ENCODE measurements at regions not wholly inside any gene's neighbourhood (a gene's known extent, or its start where the extent isn't known, plus 50 kb on each side); places are given as distances from the start of the nearest gene placed in this dataset.
"Not testable (repeated sequence)": the region's sequence is repeated elsewhere in the genome, so short reads cannot be mapped to it uniquely, and the experiment has no call there.

DNA sequence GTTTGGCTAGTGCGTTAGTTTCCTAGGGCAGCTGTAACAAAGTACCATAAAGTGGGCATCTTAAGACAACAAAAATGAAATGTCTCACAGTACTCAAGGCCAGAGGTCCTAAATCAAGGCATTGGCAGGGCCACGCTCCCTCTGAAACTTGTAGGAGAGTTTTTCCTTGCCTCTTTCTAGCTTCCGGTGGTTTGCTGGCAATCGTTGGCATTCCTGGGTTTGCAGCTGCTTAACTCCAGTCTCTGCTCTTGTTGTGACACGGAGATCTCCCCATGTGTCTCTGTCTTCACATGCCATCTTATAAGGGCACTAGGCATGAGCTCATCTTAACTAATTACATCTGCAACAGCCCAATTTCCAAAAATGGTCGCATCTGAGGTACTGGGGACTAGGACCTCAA, 362.0 kb upstream of the BOD1L1 start:
- no peak for DNase-seq

DNA sequence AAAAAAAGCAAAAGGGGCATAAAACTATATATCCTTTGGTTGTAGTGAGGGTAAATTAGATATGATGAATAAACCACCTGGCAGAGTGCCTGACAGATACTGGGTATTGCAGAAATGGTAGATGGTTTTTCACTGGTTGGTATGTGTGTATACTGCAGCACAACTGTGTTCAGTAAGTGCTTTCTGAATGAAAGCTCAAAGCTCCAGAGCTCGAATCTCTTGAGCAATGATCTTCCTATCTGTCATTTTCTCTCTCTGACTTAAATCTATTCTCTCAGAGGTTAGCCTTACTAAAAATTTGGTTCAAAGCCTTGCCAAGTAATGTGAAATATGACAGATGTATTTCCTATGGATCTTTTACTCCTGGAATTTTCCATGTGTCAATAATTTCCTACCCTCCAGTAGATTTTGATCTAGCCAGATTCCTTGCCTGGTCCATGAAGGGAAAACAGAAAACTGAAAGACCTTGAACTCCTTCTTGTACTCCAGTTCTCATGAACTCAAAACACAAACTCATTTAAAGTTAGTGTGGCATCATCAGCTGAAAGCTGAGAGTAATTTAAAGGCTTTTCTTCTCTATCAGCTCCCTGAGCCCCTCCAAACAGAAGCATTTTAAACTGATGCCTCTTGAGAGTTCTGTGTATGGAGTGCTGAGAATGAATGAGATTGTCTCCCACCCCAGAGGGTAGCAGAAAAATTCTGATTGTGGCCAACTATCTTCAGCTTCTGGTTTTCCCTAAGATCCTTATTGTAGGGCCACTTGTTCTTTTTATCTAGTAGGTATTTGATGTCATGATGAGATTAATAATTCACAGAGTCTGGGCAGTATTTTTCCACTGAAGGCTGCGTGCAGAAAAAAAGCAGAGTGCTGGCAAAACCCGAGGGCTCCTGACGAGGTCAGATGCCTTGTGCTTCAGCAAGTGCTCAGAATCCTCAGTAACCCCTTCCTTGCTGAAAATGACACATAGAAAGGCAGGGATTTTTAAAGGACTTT, 363.4 kb upstream of the BOD1L1 start:
- no peak for DNase-seq

DNA sequence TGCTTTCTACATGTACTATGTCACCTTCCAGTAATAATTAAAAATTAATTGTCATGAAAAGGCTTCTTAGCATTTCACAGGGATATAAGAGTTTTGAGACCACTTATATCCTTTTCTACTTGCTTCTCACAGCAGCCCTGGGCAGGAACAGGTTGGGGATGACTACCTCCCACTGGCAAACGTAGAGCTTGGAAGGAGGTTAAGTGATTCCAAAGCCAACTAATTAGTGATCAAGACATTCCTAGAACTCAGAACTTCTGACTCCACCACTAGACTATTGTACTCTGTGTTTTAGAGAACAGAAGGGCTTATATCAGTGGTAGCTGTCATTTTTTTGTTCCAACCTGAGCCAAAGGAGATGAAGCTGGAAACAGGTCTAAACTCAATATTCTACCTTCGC, 364.5 kb upstream of the BOD1L1 start:
- DNase-seq, result no peak

DNA sequence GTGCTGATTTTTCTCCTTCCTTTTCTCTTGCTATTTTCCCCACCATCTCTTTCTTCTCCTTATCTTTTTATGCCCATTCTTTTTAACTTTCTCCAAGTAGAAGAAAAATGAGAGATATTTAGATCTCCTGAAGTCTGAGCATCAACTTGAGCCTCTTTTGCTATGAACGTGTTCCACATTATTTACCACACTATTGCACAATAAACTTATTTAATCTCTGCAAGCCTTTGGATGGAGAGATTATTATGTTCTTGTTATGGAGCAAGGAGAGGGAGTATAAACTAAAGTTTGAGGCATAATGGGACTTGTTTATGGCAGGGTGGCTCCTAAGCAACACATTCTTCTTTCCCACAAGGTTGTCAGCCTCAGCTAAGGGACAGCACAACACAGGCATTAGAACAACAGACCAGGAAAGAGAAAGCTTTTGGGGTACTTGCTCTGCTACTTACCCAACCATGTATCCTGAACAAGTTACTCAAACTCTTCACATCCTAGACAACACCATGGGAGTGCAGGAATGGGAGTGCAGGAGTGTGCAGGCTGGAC, 365.5 kb upstream of the BOD1L1 start:
- no peak for DNase-seq

DNA sequence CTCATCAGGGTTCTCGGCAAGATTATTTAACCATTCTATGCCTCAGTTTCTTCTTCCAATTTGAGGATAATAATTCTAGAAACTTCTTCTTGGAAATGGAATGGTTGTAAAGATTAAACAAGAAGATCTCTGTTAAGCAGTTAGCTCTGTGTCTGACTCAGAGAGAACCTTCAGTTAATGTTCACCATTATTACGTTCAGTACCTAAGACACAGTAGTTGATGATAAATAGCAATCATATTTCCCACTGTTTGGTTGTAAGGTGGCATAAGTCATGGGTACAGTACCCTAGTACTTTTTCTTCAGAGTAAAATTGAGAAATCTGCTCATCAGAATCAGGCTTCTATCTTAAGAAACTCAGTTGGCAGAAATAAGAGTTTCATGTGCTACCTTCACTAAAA, 366.5 kb upstream of the BOD1L1 start:
- DNase-seq, result no peak

DNA sequence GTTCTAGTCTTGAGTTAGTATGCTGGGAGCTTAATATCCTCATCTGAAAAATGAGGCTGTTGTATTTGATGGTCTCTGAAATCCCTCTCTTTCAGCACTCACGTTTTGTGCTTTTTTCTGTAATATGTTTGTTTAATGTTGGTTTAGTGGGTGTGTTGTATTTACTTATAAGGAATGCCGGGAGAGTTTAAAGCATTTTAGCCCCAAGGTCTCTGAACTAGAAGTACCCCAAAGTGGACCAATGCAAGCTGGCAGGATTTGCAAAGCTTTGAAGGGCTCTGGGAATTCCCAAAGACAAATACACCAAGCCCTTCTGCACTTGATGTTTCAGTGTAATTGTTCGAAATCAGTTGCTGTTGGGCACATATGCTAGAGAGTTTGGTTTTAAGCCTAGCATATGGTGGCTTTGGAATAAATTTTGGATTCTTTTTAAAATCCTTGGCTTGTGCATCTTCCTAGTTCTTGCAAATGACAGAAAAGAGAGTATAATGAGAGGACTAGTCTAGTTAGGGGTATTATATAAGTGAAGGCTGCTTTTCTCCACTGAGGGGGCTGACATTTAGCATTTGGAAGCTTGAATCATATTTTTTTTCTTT, 371.4 kb upstream of the BOD1L1 start:
- DNase-seq, result no peak

DNA sequence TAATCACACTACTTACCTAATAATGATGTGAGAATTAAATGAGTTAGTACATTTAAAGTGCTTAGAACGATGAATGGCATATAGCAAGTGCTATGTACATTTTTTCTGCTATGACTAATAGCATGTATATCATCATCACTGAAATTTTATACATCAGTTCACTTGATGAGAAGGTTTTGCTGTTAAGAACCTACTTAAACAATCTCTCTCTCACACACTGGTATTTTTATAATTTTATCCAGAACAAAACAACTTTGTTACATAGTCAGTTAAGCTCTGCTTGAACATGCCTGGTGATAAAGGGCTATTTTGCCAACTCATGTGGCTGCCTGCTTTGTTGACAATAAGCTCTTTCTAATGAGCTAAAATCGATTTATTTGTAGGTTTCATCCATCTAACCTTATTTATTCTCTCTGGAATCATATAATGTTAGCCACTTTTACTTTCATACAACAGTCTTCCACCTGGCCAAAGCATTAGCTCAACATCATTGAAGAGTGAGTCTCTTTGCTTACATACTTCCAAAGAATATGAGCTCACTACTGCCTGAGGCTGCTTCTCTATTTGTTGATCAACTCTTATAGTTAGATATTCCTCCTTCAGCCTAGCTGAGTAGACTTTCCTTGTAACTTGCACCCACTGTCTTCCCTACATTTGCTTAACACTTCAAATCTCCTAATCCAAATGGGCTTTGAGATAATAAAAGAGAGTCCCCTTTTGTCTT, 372.7 kb upstream of the BOD1L1 start:
- no peak for DNase-seq

DNA sequence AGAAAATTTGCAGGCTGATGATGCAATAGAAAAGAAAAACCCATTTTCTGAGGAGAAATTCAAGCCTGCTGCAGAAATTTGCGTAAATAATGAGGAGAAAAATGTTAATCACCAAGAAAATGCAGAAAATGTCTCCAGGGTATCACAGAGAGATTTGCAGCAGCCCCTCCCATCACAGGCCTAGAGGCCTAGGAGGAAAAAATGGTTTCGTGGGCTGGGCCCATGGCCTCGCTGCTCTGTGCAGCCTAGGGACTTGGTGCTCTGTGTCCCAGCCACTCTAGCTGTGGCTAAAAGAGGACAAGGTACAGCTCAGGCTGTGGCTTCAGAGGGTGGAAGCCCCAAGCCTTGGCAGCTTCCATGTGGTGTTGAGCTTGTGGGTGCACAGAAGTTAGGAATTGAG, 374.8 kb upstream of the BOD1L1 start:
- not testable (repeated sequence) for DNase-seq

DNA sequence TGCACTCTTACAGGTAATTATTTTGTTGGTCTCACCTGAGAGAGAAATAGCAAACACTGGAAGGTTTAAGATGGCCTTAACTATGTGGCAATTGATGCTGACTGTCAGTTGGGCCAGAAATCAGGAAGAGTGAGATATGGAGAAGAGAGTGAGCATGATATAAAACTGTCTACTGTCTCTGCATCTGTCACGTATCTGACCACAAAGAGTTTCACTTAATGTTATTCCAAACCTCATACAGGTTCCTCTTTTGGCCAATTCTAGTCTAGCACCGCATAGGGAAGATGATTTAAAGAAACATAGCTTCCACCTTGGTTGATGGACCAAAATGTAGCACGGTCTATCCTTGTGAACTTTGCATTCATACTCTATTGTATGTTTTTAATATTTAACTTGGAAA, 381.0 kb upstream of the BOD1L1 start:
- DNase-seq, result no peak

DNA sequence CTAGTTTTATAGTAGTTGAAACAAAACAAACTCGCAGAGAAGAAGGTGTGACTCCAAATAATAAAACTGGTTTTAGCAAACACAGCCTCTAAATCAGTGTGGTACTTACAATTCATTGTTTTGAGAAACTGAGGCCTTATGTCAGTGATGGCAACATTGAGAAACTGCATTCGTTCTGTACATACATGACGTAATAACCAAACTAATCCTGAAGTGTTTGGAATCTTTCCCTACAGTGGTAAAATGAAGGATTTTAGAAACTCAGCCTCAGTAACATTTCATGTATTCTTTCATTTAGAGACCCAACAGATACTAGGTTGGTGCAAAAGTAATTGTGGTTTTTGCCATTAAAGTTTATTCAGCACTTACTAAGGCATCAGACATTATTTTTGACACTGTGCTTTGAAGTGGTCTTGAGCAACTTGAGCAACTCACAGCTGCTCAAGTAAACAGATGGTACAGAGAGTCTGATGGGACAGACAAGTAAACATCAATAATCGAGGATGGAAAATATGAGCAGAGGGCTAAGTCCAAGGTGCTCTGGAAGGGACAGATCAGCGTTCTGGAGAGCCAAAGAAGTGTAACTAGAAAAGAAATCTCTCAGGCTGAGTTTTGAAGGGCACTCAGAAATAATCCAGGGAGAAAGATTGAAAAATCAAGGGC, 390.8 kb upstream of the BOD1L1 start:
- no peak for DNase-seq

DNA sequence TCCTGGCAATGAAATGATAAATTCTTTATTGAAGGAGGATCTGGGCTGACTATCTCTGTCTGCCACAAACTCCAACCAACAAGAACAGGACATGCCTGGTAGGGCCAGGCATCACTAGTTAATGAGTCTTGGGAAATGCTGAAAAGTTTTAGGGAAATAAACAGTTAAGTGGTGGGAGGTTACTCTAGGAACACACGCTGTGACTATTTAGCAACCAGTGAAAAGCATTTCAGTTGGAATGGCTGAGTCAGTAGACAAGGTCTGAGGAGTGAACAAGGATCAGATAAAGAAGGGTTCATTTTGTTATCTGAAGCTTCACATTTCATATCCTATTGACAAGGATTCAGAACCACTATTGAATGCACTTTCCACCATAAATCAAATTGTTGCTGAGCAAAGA, 394.9 kb upstream of the BOD1L1 start:
- DNase-seq, result no peak

DNA sequence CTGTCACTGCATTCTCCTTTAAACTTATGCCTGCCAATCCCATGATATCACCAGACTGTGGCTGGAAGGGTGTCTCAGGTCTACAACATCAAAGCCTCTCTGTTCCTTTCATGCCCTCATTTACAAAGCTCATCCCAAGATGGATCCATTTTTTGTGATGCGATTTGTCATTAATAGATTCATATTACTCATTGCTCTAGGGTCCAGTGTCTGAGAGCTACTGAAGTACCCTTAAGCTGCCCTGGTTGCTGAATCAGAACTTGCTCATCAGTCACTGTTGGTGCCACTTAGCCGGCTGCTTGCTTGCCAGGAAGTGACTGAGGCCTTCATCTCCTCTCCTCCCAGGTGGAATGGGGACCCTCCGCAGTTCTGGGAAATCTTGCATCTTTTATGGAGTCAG, 395.5 kb upstream of the BOD1L1 start:
- no peak for DNase-seq

DNA sequence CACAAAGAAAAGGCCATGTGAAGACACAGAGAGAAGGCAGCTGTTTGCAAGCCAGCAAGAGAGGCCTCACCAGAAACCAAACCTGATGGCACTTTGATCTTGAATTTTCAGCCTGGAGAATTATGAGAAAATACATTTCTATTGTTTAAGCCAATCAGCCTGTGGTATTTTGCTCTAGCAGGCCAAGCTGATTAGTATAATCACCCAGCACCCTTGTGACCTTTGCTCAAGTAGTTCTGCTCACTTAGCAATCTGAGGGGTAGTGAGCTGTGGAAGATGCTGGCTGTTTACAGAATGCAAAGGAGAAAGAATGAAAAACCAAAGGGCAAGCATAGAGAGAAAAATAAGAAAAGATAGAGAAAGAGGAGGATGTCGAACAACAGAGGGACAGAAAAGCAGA, 396.4 kb upstream of the BOD1L1 start:
- DNase-seq, result no peak

DNA sequence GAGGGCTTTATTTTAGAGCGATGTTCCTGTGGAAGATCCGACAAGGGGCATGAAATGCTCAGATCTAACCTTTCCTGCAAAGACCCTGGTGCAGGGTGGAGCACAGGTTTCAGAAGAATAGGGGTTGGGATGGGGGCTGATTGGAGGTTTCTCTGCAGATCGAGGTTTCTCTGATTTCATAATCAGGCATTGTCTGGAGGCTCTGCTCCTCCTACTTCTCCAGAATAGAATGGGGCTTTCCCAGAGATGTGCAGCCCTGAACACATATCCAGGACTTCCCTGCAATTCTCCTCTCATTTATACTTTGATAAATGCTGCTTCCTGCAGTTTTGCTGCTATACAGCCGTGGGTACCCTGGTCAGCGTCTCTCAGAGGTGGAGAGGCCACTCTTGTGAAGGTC, 397.6 kb upstream of the BOD1L1 start:
- no peak for DNase-seq

DNA sequence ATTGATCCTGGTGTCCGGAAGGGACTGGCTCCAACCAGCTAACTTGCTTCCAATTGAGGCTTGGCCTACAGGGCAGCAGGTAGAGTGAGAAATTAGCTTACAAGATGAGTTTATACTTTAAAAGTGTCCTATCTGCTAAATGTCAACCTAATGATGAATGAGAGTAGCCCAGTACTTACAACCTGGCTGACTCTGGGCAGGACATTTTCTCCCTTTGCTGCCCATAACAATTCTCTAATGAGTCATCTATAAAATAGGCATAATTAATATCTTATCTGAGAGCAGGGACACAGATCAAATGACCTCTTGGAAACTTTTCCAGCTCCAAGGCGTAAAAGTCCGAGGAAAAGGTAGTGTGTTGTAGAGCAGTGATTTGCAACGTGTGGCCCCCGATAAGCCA, 398.4 kb upstream of the BOD1L1 start:
- DNase-seq, result no peak

DNA sequence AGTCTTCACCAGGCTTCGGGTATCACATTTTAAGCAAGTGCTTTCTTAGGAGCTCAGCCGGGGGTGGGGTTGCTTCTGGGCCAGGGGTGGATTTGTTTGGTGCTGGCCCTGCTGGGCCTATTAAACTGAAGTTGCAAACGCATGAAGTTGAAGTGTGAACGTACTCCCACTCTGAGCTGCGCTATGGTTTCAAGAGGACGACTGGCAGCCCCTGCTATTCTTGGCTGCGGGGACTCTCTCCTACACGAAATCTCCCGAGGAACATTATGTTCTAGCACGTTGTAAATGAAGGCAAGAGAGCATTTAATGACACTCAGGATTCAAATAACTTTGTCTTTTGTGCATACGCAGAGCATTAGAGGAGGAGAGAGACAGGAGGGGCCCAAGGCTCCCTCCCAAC, 401.3 kb upstream of the BOD1L1 start:
- no peak for DNase-seq

DNA sequence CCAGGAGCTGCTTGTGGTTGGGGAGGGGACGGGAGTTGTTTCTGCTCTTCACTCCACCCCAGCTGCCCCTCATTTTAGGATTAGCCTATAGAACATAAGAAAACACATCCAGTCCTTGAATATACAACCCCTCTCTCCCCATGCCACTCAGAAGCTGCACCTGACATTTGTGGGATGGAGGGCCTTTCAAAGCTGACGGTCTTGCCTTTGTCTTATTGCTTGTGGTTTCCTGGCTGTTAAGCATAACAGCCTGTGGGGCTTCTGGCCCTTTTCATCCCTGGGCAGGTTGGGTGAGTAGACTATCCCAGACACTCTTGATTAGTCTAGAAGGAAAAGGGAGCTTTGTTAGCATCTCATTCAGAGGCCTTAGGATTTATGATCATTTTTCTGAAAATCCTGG, 407.6 kb upstream of the BOD1L1 start:
- no peak for DNase-seq

DNA sequence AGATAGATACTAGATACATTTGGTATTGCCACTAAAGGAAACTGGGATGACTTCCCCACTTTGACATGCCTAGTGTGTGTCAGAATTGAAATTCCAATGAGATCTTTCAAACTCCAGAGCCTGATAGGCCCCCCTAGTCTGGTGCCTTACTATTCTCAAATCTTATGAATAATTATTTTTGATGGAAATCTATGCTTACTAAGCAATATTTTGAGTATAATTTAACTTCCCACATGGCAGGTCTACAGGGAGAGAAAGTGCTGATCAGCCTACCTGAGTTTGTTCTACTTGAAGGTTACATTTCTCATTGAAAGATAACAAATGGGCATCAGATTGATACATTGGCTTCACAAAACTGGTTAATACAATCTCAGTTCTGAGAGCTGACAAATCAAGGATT, 415.7 kb upstream of the BOD1L1 start:
- DNase-seq, result no peak

DNA sequence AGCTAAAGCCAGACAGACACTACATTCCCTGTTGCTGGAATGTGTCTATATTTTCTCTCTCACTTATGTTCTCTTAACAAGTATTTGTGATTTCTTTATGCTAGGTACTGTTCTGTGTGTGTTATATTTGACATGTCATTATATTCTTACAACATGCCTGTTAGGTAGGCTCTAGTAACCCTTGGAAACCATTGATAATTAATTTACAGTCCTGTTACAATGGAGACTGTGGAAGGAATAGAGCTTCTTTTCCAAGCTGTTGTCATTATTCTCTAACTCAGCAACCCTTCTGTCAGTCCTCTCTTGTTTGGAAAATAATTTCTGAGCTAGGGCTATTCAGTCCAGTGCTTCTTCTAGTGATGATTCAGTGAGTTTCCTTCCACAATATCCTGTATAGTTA, 419.1 kb upstream of the BOD1L1 start:
- no peak for DNase-seq

DNA sequence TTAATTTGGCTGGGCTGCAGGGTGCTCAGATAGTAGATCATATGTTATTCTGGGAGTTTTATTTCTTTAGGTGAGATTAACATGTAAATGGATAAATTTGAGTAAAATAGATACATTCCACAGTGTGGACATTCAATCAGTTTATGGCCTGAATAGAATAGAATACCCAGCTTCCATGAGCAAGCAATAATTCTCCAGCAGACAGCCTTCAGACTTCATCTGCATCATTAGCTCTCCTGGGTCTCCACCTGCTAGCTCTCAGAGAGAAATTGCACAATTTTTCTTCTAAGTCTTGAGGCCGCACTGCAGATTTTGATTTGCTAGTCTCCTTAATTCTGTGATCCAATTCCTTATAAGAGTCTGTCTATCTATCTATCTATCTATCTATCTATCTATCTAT, 420.3 kb upstream of the BOD1L1 start:
- DNase-seq, result no peak

DNA sequence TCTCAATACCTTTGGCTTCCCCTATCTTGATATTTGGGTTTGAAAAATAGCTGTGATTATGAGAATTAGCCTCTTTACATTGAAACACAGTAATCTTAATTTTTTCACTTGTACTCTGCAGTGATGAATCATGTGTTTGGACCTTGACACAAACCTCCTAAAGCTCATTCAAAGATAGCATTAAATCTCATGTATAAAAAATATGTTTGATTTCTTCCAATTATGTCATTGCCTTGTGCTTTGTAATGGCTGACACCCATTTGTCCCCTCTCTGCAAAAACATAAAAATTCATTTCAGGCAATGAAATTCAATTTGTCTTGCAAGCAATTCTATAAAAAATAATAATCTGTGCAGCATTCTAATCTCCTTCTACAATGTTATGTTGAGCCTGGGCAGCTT, 422.4 kb upstream of the BOD1L1 start:
- DNase-seq, result no peak

DNA sequence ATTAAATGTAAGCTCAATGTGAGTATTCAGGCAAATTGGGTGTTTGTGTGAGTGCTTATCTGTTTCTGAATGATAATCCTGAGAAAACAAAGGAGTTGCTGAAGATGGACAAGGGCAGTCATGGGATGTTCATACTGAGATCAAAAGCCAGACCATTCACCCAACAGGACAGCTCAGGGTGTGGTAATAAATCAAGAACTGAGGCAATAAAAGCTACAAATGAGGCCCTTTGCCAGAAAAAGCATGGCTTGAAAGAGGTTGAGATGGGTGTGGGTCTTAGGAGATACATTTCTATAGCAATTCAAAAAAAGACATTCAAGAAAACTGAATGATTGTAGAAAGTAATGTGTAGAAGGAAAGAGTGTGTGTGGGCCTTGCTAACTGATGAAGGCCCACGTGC, 425.8 kb upstream of the BOD1L1 start:
- DNase-seq, result no peak

DNA sequence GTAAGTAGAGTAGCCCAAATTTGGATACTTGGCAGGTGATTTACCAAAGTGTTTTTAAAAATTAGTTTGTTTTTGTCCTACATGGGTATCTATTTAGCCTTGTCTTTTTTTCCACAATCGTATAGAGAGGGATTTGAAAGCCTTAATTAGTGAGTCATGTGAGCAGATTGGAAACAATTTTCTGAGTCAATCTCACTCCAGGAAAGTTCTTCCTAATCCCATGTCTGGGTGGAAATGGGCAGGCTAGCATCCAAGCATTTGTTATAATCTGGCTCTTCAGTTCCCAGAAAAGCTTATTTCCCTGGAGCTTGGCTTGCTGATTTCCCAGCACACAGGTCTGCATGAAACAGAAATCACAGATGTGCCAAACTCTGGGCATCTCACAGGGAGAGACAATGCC, 426.9 kb upstream of the BOD1L1 start:
- DNase-seq, result no peak

Measured in NCI-H2081 (cell line).